HG03045 (cell line): ENCODE measurements at regions not wholly inside any gene's neighbourhood (a gene's known extent, or its start where the extent isn't known, plus 50 kb on each side); places are given as distances from the start of the nearest gene placed in this dataset.
A peak's percentile ranks its signal among the peaks of the same experiment; 100 is the strongest.
"Not testable (repeated sequence)": the region's sequence is repeated elsewhere in the genome, so short reads cannot be mapped to it uniquely, and the experiment has no call there.

Source experiments
- ATAC-seq: cut with Tn5 transposase; IDR thresholded peaks from one replicate; pipeline ENCODE4 v1.9.1; 2021; ENCODE audit warnings: mild to moderate bottlenecking, moderate library complexity; ENCODE audit not compliant: unreplicated experiment

DNA sequence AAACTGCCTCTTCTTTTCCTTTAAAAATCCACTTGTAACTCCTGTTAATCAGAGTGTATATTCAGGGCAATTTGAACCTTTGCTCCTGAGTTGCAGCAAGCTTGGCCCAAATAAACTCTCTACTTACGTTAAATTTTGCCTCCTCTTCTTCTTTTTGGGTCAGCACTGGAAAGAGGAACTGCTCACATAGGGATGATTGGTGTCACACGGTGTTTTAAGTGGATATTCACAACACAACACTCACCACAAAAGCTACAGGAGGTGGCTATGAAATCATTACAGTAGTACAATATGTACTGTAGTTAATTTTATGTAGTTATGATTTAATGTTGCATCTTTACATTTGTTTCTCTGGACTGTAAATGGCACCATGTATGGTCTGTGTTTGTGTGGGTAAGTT, 96.8 kb upstream of the DOCK9 start:
- ATAC-seq = no peak

DNA sequence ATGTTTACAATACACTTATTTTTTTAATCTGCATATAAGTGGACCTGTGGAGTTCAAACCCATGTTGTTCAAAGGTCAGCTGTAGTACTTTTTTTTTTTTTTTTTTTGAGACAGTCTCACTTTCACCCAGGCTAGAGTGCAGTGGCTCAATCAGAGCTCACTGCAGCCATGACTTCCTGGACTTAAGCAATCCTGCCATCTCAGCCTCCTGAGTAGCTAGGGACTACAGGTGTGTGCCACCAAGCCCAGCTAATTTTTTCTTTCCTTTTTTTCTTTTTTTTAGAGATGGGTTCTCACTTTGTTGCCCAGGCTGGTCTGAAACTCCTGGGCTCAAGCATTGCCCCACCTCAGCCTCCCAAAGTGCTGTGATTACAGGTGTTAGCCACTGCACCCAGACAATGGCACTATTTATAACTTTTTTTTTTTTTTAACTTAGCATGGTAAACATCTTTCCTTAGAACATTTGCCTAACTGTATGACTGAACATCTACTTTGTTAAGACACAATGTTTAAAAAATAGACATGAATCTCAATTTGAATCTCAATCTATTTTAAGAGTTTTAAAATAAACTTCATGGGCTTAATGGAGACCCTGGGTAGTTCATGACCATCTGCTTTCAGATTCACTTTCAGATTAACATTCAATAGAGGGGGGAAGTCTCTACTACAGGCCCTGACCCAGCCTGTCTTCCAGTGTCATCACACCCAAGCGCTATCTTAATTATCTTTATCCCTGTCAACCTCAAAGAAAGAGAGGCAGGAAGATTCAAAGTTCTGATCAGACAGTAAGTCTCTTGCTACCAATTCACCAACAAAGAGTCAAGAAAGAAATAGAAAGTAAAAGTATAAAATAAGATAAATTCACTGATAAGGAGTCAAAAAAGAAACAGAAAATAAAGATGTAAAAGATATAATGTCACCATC, 97.7 kb upstream of the DOCK9 start:
- peak; percentile 74 for ATAC-seq

DNA sequence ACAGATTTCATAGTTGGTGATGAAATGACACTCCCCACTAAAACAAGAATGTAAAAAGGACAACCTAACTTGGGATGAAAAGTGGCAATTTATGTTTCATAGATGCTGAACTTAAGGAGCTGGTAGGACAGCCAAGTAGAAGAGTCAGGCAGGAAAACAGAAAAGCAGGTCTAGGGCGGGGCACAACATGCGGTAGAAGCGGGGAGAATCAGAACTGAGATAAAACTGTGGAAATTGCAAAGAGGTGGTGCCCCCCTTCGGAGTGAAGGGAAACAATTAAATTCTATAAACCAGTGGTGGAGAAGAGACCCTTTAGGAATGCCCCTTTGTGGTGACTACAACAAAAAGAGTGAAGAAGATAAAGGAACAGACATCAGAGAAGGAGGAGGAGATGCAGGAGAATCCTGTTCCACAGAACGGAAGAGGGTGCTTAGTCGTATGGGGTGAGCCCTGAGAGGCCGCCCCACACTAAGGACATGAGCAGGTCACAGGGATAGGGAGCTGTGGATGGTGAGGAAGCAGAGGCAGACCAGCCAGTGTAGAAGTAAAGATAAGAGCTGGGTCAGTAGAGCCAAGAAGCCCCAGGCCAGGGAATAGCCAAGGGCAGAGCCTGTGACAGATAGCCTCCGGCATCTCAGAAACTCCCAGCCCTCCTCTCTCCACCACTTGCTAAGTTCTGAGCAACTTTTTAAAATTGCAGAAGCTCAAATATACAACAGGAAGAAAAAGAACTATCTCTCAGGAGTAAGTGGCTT, 100.3 kb upstream of the DOCK9 start:
- no peak for ATAC-seq

DNA sequence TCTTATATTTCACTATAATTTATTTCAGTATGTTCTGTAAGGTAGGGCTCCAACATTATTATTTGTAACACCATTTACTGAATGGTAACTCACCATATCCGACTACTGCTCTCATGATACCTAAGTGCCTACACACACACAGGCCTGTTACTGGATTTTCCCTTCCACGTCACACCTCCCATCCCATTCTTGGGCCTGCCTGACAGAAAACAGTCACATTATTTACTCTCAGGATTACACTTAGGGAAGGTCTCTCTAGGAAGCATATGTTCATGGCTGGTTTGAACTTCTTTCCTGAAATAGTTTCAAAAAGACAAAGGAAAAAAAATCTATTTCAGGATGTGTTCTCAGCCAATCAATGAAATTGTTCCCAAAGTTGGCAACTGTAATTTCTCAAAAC, 102.3 kb upstream of the DOCK9 start:
- no peak for ATAC-seq

DNA sequence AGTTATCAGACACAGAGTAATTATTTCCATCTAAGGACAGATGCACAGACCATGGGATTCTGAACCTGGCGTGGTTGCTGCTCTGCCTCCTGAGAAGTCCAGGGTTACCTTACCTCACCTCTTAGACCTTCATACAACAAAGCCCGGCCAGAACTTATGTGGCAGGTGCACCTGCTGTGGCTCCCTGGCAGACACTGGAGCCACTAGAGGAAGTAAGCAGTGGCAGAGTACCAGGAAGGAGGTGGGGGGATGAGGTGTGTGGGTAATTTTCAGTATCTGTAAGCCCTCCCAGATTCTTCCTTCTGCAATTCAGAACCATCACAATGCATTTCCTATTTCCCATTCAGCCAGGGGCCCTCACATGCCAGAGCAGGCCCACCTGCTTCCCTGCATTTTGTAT, 106.1 kb upstream of the DOCK9 start:
- no peak for ATAC-seq

DNA sequence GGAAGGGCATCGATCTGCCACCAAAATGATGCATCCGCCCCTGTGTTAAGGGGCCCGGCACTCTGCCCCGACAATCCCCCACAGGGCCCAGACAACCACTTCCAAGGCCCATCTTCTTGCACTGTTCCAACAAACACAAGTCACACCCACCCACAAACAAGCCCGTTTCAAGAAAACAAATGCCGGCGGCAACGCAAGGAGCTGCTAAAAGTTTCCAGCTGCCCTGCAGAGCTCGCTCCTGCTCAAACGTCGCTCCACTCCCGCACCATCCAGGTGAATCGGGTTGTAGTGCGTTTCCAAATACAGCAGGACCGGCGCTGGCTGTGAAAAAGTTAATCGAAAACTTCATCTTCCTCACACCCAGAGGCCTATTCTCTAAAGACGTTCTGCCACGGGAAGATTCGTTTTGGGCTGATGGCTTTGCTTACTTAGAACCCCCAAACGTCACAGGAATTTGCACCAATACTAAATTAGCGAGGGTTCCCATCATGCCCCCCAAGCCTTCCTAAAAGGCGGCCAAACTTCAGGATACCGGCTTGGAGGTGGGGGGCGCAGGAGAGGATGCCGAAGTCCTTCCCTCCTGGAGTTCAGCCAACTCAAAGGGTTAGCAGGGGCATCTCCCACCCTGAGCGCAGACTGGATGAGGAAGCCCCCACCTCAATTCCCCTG, 107.4 kb upstream of the DOCK9 start:
- ATAC-seq = no peak

DNA sequence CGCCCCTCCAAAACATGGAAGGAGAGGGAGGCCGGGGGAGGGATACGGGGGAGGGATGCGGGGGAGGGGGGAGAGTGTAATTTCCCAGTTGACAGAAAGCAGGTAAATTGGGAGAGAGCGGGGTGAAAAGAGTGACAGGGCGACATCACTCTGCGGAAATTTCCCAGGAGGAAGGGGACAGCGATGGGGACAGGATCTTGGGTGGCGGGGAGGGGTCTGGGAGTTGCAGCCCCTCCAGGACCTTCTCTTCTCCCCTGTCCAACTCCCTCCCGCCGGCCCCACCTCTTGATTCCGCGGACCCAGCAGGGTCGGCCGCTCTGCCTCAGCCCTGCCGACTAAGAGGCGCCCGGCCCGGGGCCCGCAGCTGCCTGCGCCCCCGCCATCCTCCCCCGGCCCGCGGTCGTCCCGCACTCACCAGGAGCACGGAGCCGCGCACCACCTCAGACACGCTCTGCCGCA, 108.0 kb upstream of the DOCK9 start:
- no peak for ATAC-seq

DNA sequence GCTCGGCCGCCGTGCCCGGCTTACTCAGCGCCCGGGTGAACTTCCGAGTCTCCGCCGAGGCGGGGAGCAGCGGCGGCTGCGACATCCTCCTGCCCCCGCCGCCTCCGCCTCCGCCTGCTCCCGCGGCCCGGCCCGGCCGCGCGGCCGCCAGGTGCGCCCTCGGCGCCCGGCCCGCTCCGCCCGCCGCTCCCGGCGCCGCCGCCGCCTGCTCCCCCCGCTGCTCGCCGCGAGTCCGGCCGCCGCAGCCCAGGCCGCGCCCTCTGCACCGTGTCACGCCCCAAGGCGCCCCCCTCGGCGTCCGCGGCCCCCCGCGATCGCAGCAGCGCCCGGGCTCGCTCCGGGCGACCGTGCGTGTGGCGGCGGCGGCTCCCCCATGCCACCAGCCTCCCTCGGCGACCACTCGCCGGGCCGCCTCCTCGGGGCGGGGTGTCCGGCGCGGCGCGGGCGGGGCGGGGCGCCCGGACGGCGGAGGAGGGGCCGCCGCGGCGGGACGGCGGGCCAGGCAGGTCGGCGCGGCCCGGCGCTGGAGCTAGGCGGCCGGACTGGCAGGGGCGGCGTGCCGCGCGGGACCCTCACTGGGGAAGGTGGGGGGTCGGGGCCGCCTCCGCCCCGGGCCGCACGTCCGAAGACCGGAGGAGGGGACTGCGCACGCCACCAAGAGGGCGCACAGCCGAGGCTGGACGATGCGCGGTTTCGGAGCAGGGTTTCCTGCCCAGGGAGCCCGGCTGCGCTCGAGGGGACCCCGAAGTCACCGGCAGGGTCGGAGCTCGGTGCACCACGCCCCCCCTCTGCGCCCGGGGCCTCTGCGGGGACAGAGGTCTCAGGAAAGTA, 108.6 kb upstream of the DOCK9 start:
- ATAC-seq = peak; percentile 48

DNA sequence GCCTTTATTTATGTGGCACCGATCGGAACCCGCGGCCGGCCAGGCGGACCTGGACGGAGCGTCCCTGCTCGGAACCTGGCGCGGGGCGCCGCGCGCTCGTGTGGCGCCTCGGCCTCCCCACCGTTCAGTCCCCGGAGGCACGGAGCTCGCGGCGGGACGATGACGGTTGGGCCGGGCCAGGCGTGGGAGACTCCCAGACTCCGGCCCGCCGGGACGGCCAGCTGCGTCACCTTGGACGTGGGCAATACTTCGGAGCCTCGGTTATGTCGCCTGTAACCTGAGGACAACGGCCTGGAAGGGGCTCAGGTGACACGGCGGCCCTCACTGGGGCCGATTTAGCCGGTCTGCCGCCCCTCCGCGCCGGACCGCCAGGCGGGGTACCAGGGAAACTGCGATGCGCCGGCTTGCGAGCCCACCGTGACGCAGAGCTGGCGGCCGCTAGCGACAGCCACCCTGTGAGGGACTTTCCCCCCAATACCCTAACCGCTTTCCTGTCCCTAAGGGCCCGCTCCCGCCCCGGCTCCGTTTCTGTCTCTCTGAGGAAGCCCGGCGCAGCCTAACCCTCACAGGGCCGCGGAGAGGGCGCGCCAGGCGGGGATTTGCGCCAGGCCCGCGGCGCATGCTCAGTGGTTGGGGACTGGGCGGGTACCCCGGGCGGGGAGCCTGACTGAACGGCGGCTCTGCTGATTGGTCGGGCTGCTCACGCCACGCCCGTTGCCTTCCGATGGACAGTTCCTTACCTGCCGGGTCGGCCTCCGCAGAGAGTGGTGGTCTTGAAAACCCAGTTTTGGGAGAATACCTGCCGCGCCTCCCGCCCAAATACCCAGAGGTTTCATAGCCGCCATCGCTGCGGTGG, 109.5 kb upstream of the DOCK9 start:
- ATAC-seq = peak; percentile 84

DNA sequence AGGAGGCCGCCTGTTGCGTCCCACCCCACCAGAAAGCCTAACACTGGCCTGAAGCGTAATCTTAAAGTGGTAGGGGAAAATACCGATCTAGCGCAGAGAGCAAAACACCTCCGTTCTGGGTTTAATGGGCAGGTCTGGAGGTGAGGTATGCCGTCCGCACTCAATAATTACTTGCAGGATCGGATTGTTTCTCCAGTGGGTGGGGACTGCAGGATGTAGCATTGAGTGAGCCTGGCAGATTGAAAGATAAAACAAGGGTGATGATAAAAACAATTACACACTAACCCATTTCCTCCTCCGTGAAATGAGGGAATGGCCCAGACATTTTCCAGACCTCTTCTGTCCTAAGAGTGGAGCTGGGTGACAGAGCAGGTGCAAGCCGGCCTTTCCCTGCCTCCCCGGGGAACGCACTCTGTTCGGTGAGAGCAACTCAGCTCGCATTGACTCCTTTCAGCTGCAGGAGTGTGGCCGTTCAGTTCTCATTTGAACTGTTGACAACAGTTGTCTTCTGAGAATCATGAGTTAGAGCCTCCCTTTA, 110.2 kb upstream of the DOCK9 start:
- ATAC-seq = peak; percentile 30

DNA sequence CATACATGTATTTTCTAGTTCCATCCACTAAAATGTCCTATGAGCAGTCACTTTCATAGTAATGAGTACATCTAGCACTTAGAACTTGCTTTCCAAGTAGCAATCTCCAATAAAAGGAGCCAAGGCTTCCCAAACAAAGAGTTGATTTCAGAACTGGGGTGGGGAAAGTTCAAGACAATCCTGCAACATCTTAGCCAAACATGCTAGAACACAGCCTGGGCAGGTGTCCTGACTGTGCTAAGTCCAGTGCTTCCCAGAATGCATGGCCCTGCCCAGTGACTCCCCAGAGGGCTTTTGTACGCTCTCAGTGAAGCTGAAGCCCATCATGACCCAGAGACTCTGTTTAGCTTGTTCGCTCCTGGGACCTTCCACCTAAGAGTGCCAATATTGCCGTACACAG, 106.7 kb upstream of the UBAC2 start:
- no peak for ATAC-seq

DNA sequence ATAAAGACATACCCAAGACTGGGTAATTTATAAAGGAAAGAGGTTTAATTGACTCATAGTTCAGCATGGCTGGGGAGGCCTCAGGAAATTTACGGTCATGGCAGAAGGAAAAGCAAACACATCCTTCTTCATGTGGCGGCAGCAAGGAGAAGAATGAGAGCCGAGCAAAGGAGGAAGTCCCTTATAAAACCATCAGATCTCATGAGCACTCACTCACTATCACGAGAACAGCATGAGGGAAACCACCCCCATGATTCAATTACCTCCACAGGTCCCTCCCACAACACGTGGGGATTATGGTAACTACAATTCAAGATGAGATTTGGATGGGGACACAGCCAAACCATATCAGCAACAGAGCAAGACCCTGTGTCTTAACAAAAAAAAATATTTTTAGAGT, 98.8 kb upstream of the UBAC2 start:
- ATAC-seq = not testable (repeated sequence)

DNA sequence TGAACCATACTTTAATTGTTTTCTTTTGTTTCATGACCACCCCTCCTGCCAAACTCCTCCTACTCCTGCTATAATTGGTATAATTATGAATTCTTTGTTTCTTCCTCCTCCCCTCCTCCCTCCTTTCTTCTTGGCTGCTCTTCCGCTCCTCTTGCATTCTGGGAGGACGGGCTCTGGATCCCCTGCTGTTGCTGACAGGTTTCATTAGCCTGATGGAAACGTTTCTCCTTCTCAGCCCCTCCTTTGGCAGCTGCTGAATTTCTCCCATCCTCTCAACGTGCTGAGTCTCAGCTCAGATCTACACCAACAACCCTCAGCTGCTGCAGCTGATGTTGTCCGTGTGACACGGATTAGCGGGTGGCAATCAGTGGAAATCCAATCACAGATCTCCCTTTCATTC, 97.1 kb upstream of the UBAC2 start:
- no peak for ATAC-seq

DNA sequence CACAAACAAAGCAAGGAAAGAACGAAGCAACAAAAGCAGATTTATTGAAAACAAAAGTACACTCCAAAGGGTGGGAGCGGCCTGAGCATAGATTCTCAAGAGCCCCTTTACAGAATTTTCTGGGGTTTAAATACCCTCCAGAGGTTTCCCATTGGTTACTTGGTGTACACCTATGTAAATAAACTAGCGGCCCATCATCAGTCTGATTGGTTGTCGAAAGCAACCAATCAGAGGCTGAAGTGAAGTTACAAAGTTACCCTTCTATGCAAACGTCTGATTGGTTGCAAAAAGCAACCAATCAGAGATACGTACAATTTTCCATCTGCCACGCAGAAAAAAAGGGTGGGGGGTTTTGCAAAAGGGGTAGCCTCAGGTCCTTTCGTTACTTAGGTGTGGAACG, 96.3 kb upstream of the UBAC2 start:
- no peak for ATAC-seq

DNA sequence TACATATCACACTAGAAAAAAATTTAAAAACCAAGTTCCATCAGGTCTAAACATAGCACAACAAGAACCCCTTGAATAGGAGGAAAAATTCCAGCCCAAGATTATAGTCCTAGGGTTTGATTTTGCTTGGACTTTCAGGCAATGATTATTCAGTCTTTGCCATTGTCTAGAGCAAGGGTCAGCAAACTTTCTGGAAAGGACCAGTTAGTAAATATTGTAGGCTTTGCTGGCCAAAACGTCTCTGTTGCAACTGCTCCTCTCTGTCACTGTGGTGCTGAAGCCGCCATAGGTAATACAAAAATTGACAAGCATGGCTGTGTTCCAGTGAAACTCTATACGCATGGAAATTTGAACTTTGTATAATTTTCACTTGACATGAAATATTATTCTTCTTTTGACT, 95.5 kb upstream of the UBAC2 start:
- no peak for ATAC-seq

DNA sequence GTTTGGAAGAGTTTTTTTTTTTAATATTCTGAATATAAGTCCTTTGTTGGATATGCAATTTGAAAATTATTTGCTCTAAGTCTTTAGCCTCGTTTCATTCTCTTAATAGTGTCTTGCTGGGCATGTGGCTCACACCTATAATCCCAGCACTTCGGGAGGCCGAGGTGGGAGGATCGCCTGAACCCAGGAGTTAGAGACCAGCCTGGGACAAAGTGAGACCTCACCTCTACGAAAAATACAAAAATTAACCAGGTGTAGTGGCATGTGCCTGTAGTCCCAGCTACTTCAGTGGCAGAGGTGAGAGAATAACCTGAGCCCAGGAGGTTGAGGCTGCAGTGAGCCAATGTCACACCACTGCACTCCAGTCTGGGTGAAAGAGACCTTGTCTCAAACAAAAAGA, 87.3 kb upstream of the UBAC2 start:
- ATAC-seq = no peak

DNA sequence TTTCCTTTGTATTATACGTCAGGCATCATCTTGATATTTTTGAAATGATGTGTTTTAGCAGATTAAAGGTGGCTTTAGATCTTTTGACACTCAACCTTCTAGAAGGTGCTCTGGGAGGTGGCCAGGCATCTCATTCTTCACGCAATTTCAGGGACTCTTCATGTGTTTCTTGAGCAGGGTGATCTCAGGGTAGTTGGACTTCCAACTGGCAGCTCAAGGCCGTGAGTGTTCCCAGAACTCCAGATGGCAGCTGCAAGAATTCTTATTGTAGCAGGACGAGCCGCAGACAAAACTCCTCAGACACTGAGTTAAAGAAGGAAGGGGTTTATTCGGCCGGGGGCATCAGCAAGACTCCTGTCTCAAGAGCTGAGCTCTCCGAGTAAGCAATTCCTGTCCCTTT, 82.5 kb upstream of the UBAC2 start:
- ATAC-seq = no peak

DNA sequence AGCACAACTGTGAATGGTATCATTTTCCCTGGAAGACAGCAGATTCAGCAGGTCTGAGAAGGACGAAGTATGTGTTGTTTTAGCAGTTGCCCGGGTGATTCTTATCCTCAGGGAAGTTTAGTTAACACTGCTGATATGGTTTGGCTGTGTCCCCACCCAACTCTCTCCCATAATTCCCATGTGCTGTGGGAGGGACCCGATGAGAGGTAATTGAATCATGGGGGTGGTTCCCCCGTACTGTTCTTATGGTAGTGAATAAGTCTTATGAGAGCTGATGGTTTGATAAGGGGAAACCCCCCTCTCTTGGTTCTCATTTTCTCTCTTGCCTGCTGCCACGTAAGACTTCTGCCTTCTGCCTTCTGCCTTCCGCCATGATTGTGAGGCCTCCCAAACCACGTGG, 81.0 kb upstream of the UBAC2 start:
- ATAC-seq = no peak

DNA sequence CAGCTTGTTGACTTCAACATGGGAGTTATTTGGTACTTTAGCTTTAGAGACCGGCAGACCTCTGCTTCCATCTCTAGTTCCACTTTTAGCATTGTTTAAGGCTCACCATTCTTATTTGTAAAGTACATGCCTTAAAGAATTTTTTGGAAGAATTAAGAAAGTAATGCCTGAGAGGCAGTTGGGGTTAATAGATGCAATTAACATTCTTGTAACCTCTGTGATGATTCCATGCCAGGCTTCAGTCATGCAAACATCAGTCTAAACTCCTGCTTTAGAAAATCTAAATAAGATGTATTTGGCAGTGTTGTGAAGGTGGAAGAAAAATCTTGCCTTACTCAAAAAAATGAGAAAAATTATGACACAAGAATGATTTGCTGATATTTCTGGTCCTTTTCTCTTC, 79.9 kb upstream of the UBAC2 start:
- no peak for ATAC-seq

DNA sequence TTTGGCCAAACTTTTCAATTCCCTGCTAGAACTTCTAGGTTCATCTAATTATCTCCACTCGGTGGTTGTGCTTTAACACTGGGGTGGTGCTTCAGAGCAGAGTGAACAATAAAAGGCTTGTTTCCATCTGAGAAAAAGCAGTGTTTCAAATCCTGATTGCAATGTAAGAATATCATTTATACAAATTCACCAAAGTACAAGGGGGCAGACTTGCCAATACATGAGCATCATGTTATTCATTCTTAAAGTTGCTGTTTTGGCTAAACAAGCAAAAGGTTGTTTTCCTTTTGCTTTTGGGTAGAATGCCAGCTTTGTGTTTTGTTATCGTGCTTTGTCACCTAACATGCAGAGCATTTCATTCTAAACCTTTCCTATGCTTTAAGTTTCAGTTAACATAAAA, 78.5 kb upstream of the UBAC2 start:
- ATAC-seq = no peak
